ENCODE measurements at regions not wholly inside any gene's neighbourhood (a gene's known extent, or its start where the extent isn't known, plus 50 kb on each side); places are given as distances from the start of the nearest gene placed in this dataset.

DNA sequence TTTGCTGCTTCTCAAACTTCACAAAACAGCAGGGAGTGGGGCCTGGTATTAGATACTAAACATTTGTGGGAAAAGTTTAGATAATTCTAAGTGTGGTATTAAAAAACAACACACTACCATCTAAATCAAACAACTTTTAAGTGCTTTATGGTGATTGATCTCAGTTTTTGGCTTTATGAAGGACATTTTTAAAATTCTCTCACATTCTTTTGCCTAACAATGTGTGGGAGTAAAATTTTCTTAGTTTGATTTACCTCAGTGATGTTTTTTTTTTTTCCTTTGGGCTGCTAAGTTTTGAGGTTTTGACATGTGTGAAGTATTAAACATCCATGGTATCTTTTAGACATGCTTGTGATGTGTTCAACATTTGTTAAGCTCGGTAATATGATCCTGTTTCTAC lies 116.2 kb downstream of the DISP1 start:
- TF ChIP-seq, protein P1, sequence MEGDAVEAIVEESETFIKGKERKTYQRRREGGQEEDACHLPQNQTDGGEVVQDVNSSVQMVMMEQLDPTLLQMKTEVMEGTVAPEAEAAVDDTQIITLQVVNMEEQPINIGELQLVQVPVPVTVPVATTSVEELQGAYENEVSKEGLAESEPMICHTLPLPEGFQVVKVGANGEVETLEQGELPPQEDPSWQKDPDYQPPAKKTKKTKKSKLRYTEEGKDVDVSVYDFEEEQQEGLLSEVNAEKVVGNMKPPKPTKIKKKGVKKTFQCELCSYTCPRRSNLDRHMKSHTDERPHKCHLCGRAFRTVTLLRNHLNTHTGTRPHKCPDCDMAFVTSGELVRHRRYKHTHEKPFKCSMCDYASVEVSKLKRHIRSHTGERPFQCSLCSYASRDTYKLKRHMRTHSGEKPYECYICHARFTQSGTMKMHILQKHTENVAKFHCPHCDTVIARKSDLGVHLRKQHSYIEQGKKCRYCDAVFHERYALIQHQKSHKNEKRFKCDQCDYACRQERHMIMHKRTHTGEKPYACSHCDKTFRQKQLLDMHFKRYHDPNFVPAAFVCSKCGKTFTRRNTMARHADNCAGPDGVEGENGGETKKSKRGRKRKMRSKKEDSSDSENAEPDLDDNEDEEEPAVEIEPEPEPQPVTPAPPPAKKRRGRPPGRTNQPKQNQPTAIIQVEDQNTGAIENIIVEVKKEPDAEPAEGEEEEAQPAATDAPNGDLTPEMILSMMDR (optimal IDR thresholded peaks at IDR 0.05 in 1 of 3, IDR thresholded peaks at IDR 0.05 in 1 of 3, conservative IDR thresholded peaks at IDR 0.05 in 1 of 3; ENCODE audit: extremely low read depth in 1 of 3, insufficient read depth in 2 of 3, low read length in 3 of 3), result no peak
- TF ChIP-seq EZH2 (IDR thresholded peaks at IDR 0.05; ENCODE audit: low read length), result no peak

Measured in keratinocyte (primary cell).